ENCODE measurements at regions not wholly inside any gene's neighbourhood (a gene's known extent, or its start where the extent isn't known, plus 50 kb on each side); places are given as distances from the start of the nearest gene placed in this dataset.

- DNase-seq, result no peak
Observed at GRCh38 chr6:15872241-15873103, 209.6 kb upstream of the DTNBP1 start.

- DNase-seq, result no peak
Observed at GRCh38 chr6:15871276-15871675, 208.4 kb upstream of the DTNBP1 start.

GRCh38 chr6:15870333-15871043 is 207.7 kb upstream of the DTNBP1 start:
- DNase-seq, result peak; percentile 7 to 12

- DNase-seq, result no peak
Observed at GRCh38 chr6:15864708-15865062, 201.9 kb upstream of the DTNBP1 start.

GRCh38 chr6:15864038-15864707 is 201.3 kb upstream of the DTNBP1 start:
- DNase-seq, result no peak

GRCh38 chr6:15862810-15863209 is 200.0 kb upstream of the DTNBP1 start:
- DNase-seq, result no peak

- DNase-seq, result no peak
Observed at GRCh38 chr6:15861486-15861885, 198.7 kb upstream of the DTNBP1 start.

GRCh38 chr6:15854826-15855710 is 192.2 kb upstream of the DTNBP1 start:
- no peak for DNase-seq

GRCh38 chr6:15854378-15854777 is 191.6 kb upstream of the DTNBP1 start:
- DNase-seq, result no peak

- DNase-seq, result no peak
Observed at GRCh38 chr6:15853259-15853658, 190.4 kb upstream of the DTNBP1 start.

- DNase-seq, result no peak
Observed at GRCh38 chr6:15852289-15852688, 189.5 kb upstream of the DTNBP1 start.

- no peak for DNase-seq
Observed at GRCh38 chr6:15849395-15849794, 186.6 kb upstream of the DTNBP1 start.

GRCh38 chr6:15845492-15845891 is 182.7 kb upstream of the DTNBP1 start:
- no peak for DNase-seq

GRCh38 chr6:15843764-15844163 is 180.9 kb upstream of the DTNBP1 start:
- no peak for DNase-seq

- no peak for DNase-seq
Observed at GRCh38 chr6:15843226-15843625, 180.4 kb upstream of the DTNBP1 start.

- no peak for DNase-seq
Observed at GRCh38 chr6:15842727-15843117, 179.9 kb upstream of the DTNBP1 start.

GRCh38 chr6:15841937-15842726 is 179.3 kb upstream of the DTNBP1 start:
- no peak for DNase-seq

- no peak for DNase-seq
Observed at GRCh38 chr6:15839969-15840541, 177.2 kb upstream of the DTNBP1 start.

- no peak for DNase-seq
Observed at GRCh38 chr6:15837205-15837604, 174.4 kb upstream of the DTNBP1 start.

- no peak for DNase-seq
Observed at GRCh38 chr6:15832841-15833240, 170.0 kb upstream of the DTNBP1 start.

GRCh38 chr6:15829156-15829555 is 166.3 kb upstream of the DTNBP1 start:
- DNase-seq, result no peak
